Esophagus squamous epithelium (tissue), 5 donors: ENCODE measurements at regions not wholly inside any gene's neighbourhood (a gene's known extent, or its start where the extent isn't known, plus 50 kb on each side); places are given as distances from the start of the nearest gene placed in this dataset.
"Not testable (repeated sequence)": the region's sequence is repeated elsewhere in the genome, so short reads cannot be mapped to it uniquely, and the experiment has no call there.

Source experiments
- DNase-seq: peaks from one replicate; lab custom pipeline; 2025; lab: John Stamatoyannopoulos, UW
- H3K27ac ChIP-seq, 4 donors: fragments of 200-600 bp; sonication (generic); one replicate each; pipeline ENCODE4 v1.5.1; 2016 to 2019; ENCODE audit warnings: mild to moderate bottlenecking in 1 of 4
- H3K27me3 ChIP-seq, 4 donors: fragments of 200-600 bp; sonication (generic); 1 replicate in 3 of 4; 2 replicates in 1 of 4; pipeline versions ENCODE4 v1.5.1 to v1.6.0; 2017 to 2021; ENCODE audit warnings: antibody characterized with exemption in 1 of 4
- H3K36me3 ChIP-seq, 3 donors: fragments of 200-600 bp; sonication (generic); one replicate each; pipeline ENCODE4 v1.5.1; 2016 to 2019
- H3K4me1 ChIP-seq, 3 donors: fragments of 200-600 bp; sonication (generic); one replicate each; pipeline ENCODE4 v1.5.1; 2017 to 2019
- H3K4me3 ChIP-seq, 4 donors: fragments of 200-600 bp; sonication (generic); 1 replicate in 3 of 4; 2 replicates in 1 of 4; pipeline ENCODE4 v1.5.1; 2016 to 2019; ENCODE audit warnings: mild to moderate bottlenecking in 2 of 4, moderate library complexity in 1 of 4
- H3K9me3 ChIP-seq, 3 donors: fragments of 200-600 bp; sonication (generic); one replicate each; pipeline ENCODE4 v1.5.1; 2016 to 2019
- WGBS, 2 donors: methylation state at CpG; one replicate each; pipeline ENCODE4 v1.1.5; 2018; 5-methylcytosine and 5-hydroxymethylcytosine counted together
- intact Hi-C: fragments of 100-400 bp; cut with DNase I; formaldehyde crosslinking; loops from one replicate; pipeline ENCODE4 v1.15.0; 2022
- donor health status: DM: yes; HTN: yes; CAD: no.

GRCh38 chr15:84164423-84165292 lies 70.9 kb upstream of the GOLGA6L4 start:
- intact Hi-C loops, H3K4me1 ChIP-seq, H3K4me3 ChIP-seq, H3K27ac ChIP-seq, H3K36me3 ChIP-seq, H3K9me3 ChIP-seq, H3K27me3 ChIP-seq, DNase-seq: not testable (repeated sequence)
- 76 to 81% methylated on average over 5 of the region's 8 CpGs for WGBS, 2 donors

GRCh38 chr15:84170029-84170428 lies 65.5 kb upstream of the GOLGA6L4 start:
- DNase-seq, H3K4me1 ChIP-seq, H3K9me3 ChIP-seq, H3K27me3 ChIP-seq, H3K36me3 ChIP-seq, intact Hi-C loops, H3K27ac ChIP-seq, H3K4me3 ChIP-seq: not testable (repeated sequence)
- no CpG with 5 or more reads among the region's 19 CpGs for WGBS, 2 donors

GRCh38 chr15:84173231-84173610 lies 62.4 kb upstream of the GOLGA6L4 start:
- intact Hi-C loops, DNase-seq: not testable (repeated sequence)

More at GRCh38 chr15:84173231-84173610, 62.4 kb upstream of the GOLGA6L4 start:
- WGBS, 2 donors: no CpG with 5 or more reads among the region's 22 CpGs
- H3K4me3 ChIP-seq: peak overlapping the region in 3 of 4 donors; percentile 37 to 49 (median 40)
- not testable (repeated sequence) for H3K36me3 ChIP-seq, H3K4me1 ChIP-seq, H3K9me3 ChIP-seq, H3K27me3 ChIP-seq
- peak overlapping the region in 3 of 4 donors; percentile 71 to 75 (median 72) for H3K27ac ChIP-seq
